ENCODE measurements at regions not wholly inside any gene's neighbourhood (a gene's known extent, or its start where the extent isn't known, plus 50 kb on each side); places are given as distances from the start of the nearest gene placed in this dataset.

- H3K4me1 Mint-ChIP-seq, result peaks cover 23% of the 10 kb centered on the region
- DNase-seq (ENCODE audit: low spot score) (no peak), ATAC-seq (no peak)
- no peak overlapping the region for H3K4me3 Mint-ChIP-seq
- no peak for TF ChIP-seq MYBL2 (CRISPR knock-in tag; IDR thresholded peaks at IDR 0.05)
- TF ChIP-seq NFYB (CRISPR knock-in tag; conservative IDR thresholded peaks at IDR 0.05; ENCODE audit: low read depth), result no peak
- TF ChIP-seq MAX (CRISPR knock-in tag; IDR thresholded peaks at IDR 0.05), result no peak
- no peak for TF ChIP-seq ATF6 (CRISPR knock-in tag; IDR thresholded peaks at IDR 0.05)
- no peak for TF ChIP-seq FOXJ3 (CRISPR knock-in tag; IDR thresholded peaks at IDR 0.05; ENCODE audit: borderline replicate concordance)
- no peak for TF ChIP-seq ZBTB43 (CRISPR knock-in tag; IDR thresholded peaks at IDR 0.05)
- no peak for TF ChIP-seq ZNF232 (CRISPR knock-in tag; IDR thresholded peaks at IDR 0.05)
- no peak for TF ChIP-seq ZNF671 (CRISPR knock-in tag; IDR thresholded peaks at IDR 0.05)
- no peak for TF ChIP-seq IRF1 (CRISPR knock-in tag; IDR thresholded peaks at IDR 0.05)
- TF ChIP-seq E2F5 (CRISPR knock-in tag; IDR thresholded peaks at IDR 0.05), result no peak
- no peak for TF ChIP-seq SMAD3 (CRISPR knock-in tag; IDR thresholded peaks at IDR 0.05; ENCODE audit: borderline replicate concordance)
- no peak for TF ChIP-seq ZNF425 (CRISPR knock-in tag; conservative IDR thresholded peaks at IDR 0.05)
- no peak for TF ChIP-seq EMX1 (CRISPR knock-in tag; IDR thresholded peaks at IDR 0.05)
- no peak for TF ChIP-seq ZNF138 (CRISPR knock-in tag; conservative IDR thresholded peaks at IDR 0.05)
- no peak for TF ChIP-seq CDX4 (CRISPR knock-in tag; IDR thresholded peaks at IDR 0.05; ENCODE audit: borderline replicate concordance)
- no peak for TF ChIP-seq FOXK1 (CRISPR knock-in tag; IDR thresholded peaks at IDR 0.05)
- no peak for TF ChIP-seq USF2 (CRISPR knock-in tag; IDR thresholded peaks at IDR 0.05)
- no peak for TF ChIP-seq PREB (CRISPR knock-in tag; IDR thresholded peaks at IDR 0.05; ENCODE audit: borderline replicate concordance)
- TF ChIP-seq SP1 (CRISPR knock-in tag; conservative IDR thresholded peaks at IDR 0.05), result no peak
- H3K9me3 Mint-ChIP-seq, result peaks cover 34% of the 10 kb centered on the region
- H3K27me3 Mint-ChIP-seq (ENCODE audit: low read depth), result no peaks in the 10 kb centered on the region
- H3K36me3 Mint-ChIP-seq, result peaks cover 24% of the 10 kb centered on the region
- ChIA-PET CTCF (no interaction called here), POLR2A (no interaction called here)
- no peak overlapping the region for H3K27ac Mint-ChIP-seq
Measured at GRCh38 chr2:187215532-187216240, 232.4 kb downstream of the CALCRL start.
